ENCODE measurements at regions not wholly inside any gene's neighbourhood (a gene's known extent, or its start where the extent isn't known, plus 50 kb on each side); places are given as distances from the start of the nearest gene placed in this dataset.

DNA sequence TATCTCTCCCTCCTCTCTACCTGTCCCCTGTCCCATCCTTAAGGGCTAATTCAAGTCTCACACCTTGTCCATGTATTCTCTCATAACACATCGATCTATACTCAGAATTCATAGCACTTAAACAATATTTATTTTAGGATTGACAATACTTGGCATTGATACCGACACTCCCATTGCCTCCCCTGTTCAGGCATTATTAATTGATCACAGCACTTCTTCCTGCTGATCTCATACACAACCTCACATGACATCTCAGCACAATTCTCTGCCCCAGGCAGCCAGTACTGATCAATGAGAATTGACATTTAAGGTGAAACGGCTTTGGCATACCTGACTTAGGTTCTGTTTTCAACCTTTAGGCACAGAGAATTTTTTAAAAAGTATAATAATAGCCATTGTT is 582.4 kb upstream of the BRINP1 start:
- dilution Hi-C loops (cut with MboI; ENCODE audit: extremely low pct_ligation_motif_present, low sequenced_read_pairs), result no loop called here
- H3K27ac ChIP-seq (ENCODE audit: insufficient read depth, low read depth, low read length), result no peak overlapping the region
- POLR2A ChIA-PET, result no interaction called here

DNA sequence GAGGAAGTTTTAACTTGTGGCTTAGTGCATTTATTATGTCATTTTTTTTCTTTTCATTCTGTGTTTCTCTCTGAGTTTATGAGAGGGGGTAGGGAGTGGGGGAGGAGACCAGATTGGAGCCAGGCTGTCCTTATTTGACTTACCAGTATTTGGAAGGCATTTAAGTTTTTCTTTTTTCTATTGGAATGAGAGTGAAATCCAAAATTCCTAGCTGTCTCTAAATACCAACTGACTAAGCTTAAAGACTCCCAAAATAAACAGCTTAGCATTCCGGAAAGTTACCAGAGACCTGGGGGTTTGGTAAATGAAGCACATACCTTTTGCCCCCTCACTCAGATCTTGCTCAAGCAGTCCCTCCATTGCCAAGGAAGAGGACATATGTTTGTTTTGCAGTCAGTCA is 581.9 kb upstream of the BRINP1 start:
- Histone ChIP-seq H3K79me2 (ENCODE audit: control insufficient read depth, insufficient read depth, low read length) (no peaks in the 10 kb centered on the region), H4K20me1 (replicated peaks; ENCODE audit: control insufficient read depth, extremely low read depth, insufficient read depth, low read length) (no peaks in the 10 kb centered on the region), H3K9me1 (replicated peaks; ENCODE audit: control insufficient read depth, extremely low read depth, insufficient read depth, low read length) (no peaks in the 10 kb centered on the region), H3K27ac (ENCODE audit: insufficient read depth, low read depth, low read length) (no peak overlapping the region), H3K9ac (replicated peaks; ENCODE audit: extremely low read depth, insufficient read depth, low read length) (no peak overlapping the region), H3K9me3 (replicated peaks; ENCODE audit: control insufficient read depth, insufficient read depth, low read length) (peaks cover 2% of the 10 kb centered on the region), H3K27me3 (ENCODE audit: control insufficient read depth in 2 of 2, insufficient read depth in 2 of 2, low read length in 2 of 2) (no peaks in the 10 kb centered on the region), H2AFZ (ENCODE audit: low read depth, low read length) (no peak overlapping the region), H3K4me1 (ENCODE audit: control insufficient read depth, extremely low read depth, insufficient read depth, low read length) (no peaks in the 10 kb centered on the region), H3K4me2 (ENCODE audit: insufficient read depth, low read length) (no peak overlapping the region), H3K36me3 (ENCODE audit: control insufficient read depth in 2 of 2, extremely low read depth in 1 of 2, insufficient read depth in 2 of 2, low read length in 2 of 2) (no peaks in the 10 kb centered on the region), H3K4me3 (replicated peaks in 1 of 3; ENCODE audit: insufficient read depth in 1 of 3, low read depth in 1 of 3, low read length in 3 of 3) (no peak overlapping the region)
- dilution Hi-C loops (cut with MboI; ENCODE audit: extremely low pct_ligation_motif_present, low sequenced_read_pairs), result no loop called here
- intact Hi-C loops (cut with micrococcal nuclease), result no loop called here
- no peak for TF ChIP-seq POLR2AphosphoS5 (IDR thresholded peaks at IDR 0.05; ENCODE audit: insufficient read depth, low read depth, low read length)
- no peak for TF ChIP-seq POLR2A (IDR thresholded peaks at IDR 0.05; ENCODE audit: low read depth, low read length)
- no peak for TF ChIP-seq FOS (IDR thresholded peaks at IDR 0.05; ENCODE audit: borderline replicate concordance, insufficient read depth, low read length)
- TF ChIP-seq, protein P1, sequence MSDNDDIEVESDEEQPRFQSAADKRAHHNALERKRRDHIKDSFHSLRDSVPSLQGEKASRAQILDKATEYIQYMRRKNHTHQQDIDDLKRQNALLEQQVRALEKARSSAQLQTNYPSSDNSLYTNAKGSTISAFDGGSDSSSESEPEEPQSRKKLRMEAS (IDR thresholded peaks at IDR 0.05; ENCODE audit: insufficient read depth, insufficient read length), result no peak
- no peak for TF ChIP-seq JUN (IDR thresholded peaks at IDR 0.05; ENCODE audit: borderline replicate concordance, insufficient read depth, insufficient read length, low read depth)
- TF ChIP-seq, protein P2, sequence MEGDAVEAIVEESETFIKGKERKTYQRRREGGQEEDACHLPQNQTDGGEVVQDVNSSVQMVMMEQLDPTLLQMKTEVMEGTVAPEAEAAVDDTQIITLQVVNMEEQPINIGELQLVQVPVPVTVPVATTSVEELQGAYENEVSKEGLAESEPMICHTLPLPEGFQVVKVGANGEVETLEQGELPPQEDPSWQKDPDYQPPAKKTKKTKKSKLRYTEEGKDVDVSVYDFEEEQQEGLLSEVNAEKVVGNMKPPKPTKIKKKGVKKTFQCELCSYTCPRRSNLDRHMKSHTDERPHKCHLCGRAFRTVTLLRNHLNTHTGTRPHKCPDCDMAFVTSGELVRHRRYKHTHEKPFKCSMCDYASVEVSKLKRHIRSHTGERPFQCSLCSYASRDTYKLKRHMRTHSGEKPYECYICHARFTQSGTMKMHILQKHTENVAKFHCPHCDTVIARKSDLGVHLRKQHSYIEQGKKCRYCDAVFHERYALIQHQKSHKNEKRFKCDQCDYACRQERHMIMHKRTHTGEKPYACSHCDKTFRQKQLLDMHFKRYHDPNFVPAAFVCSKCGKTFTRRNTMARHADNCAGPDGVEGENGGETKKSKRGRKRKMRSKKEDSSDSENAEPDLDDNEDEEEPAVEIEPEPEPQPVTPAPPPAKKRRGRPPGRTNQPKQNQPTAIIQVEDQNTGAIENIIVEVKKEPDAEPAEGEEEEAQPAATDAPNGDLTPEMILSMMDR (IDR thresholded peaks at IDR 0.05; ENCODE audit: extremely low read depth in 1 of 2, insufficient read depth in 1 of 2, low read depth in 1 of 2, low read length in 2 of 2), result no peak
- TF ChIP-seq GATA2 (IDR thresholded peaks at IDR 0.05; ENCODE audit: insufficient read depth, insufficient read length, low read depth, low read length), result no peak
- no peak for TF ChIP-seq EZH2 (IDR thresholded peaks at IDR 0.05; ENCODE audit: borderline replicate concordance, low read depth, low read length, severe bottlenecking)
- TF ChIP-seq MYC (IDR thresholded peaks at IDR 0.05; ENCODE audit: low read depth, low read length), result no peak
- FAIRE-seq, result no peak
- CTCF ChIA-PET, result interaction anchor here (1.0 kb wide), 1 partner anchor 18 kb away, joined by 4 read pairs; no protein-coding TSS in a partner anchor
- POLR2A ChIA-PET, result no interaction called here
- no peak for DNase-seq (ENCODE audit: low read depth, low spot score)
- no TSS peak for BruUV-seq (replicated peaks)

More for the DNA sequence above, 582.4 kb upstream of the BRINP1 start:
- Histone ChIP-seq H3K79me2 (ENCODE audit: control insufficient read depth, insufficient read depth, low read length) (no peaks in the 10 kb centered on the region), H3K27me3 (ENCODE audit: control insufficient read depth in 2 of 2, insufficient read depth in 2 of 2, low read length in 2 of 2) (no peaks in the 10 kb centered on the region), H3K9me3 (replicated peaks; ENCODE audit: control insufficient read depth, insufficient read depth, low read length) (peaks cover 2% of the 10 kb centered on the region), H3K4me1 (ENCODE audit: control insufficient read depth, extremely low read depth, insufficient read depth, low read length) (no peaks in the 10 kb centered on the region), H3K9ac (replicated peaks; ENCODE audit: extremely low read depth, insufficient read depth, low read length) (no peak overlapping the region), H4K20me1 (replicated peaks; ENCODE audit: control insufficient read depth, extremely low read depth, insufficient read depth, low read length) (no peaks in the 10 kb centered on the region), H3K4me3 (replicated peaks in 1 of 3; ENCODE audit: insufficient read depth in 1 of 3, low read depth in 1 of 3, low read length in 3 of 3) (no peak overlapping the region), H3K9me1 (replicated peaks; ENCODE audit: control insufficient read depth, extremely low read depth, insufficient read depth, low read length) (no peaks in the 10 kb centered on the region), H3K4me2 (ENCODE audit: insufficient read depth, low read length) (no peak overlapping the region), H2AFZ (ENCODE audit: low read depth, low read length) (no peak overlapping the region), H3K36me3 (ENCODE audit: control insufficient read depth in 2 of 2, extremely low read depth in 1 of 2, insufficient read depth in 2 of 2, low read length in 2 of 2) (no peaks in the 10 kb centered on the region)
- BruUV-seq (replicated peaks), result no TSS peak
- TF ChIP-seq FOS (IDR thresholded peaks at IDR 0.05; ENCODE audit: borderline replicate concordance, insufficient read depth, low read length), result no peak
- no peak for TF ChIP-seq GATA2 (IDR thresholded peaks at IDR 0.05; ENCODE audit: insufficient read depth, insufficient read length, low read depth, low read length)
- TF ChIP-seq POLR2AphosphoS5 (IDR thresholded peaks at IDR 0.05; ENCODE audit: insufficient read depth, low read depth, low read length), result no peak
- FAIRE-seq (no peak), DNase-seq (ENCODE audit: low read depth, low spot score) (no peak)
- intact Hi-C loops (cut with micrococcal nuclease), result no loop called here
- CTCF ChIA-PET, result no interaction called here

All from endothelial cell of umbilical vein (primary cell).